ENCODE measurements at regions not wholly inside any gene's neighbourhood (a gene's known extent, or its start where the extent isn't known, plus 50 kb on each side); places are given as distances from the start of the nearest gene placed in this dataset.
"Not testable (repeated sequence)": the region's sequence is repeated elsewhere in the genome, so short reads cannot be mapped to it uniquely, and the experiment has no call there.

DNA sequence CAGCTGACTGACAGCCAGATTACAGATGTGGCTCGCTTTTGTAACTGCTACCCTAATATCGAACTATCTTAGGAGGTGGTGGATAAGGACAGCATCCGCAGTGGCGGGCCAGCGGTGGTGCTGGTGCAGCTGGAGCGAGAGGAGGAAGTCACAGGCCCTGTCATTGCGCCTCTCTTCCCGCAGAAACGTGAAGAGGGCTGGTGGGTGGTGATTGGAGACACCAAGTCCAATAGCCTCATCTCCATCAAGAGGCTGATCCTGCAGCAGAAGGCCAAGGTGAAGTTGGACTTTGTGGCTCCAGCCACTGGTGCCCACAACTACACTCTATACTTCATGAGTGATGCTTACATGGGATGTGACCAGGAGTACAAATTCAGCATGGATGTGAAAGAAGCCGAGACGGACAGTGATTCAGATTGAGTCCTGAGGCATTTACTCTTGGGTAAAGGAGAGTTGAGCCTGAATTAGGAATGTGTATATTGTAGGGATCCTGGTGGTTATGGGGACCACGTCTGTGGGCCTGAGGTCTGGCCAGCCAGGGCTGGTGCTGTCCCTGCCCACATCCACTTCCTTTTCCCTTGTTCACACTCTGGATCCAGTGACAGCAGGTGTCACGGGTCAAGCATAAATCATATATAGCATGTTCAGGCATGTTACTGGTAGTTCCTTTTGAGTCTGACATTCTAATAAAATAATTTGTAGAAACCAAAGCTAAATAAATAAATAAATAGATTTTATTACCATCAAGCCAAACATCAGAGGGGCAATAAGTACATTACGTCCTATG is 89.0 kb upstream of the SMURF2 start:
- Histone ChIP-seq H3K9me3 (no peaks in the 10 kb centered on the region), H3K4me1 (no peaks in the 10 kb centered on the region), H3K27me3 (no peaks in the 10 kb centered on the region), H3K4me3 (ENCODE audit: low read depth, low read length) (no peak overlapping the region), H3K36me3 (no peaks in the 10 kb centered on the region)
- DNase-seq: no peak
- no peak for TF ChIP-seq CTCF (IDR thresholded peaks at IDR 0.05; ENCODE audit: low read depth, low read length)

GRCh38 chr17:64750478-64750877 is 88.4 kb upstream of the SMURF2 start:
- TF ChIP-seq CTCF (IDR thresholded peaks at IDR 0.05; ENCODE audit: low read depth, low read length): no peak
- DNase-seq: no peak
- Histone ChIP-seq H3K36me3 (no peaks in the 10 kb centered on the region), H3K4me1 (no peaks in the 10 kb centered on the region), H3K27me3 (no peaks in the 10 kb centered on the region), H3K9me3 (no peaks in the 10 kb centered on the region), H3K4me3 (ENCODE audit: low read depth, low read length) (no peak overlapping the region)

DNA sequence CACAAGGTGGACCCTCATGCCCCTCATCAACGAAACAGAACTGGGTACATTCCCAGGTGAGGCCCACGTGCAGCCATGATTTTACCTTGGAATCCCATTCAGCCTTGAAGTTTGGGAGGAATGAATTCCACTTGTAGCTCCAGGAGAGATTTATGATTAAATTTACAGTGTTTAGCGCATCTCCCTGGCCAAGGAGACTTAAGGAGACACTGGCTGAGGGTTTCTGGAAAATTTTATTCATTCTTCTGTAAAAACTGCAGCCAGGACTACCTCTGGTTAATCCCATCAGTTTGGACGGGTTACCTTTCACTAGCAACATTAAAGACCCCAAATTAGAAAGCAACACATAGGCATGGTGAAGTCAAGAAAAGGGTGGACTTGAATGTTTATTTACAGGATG is 87.2 kb upstream of the SMURF2 start:
- no peak for TF ChIP-seq CTCF (IDR thresholded peaks at IDR 0.05; ENCODE audit: low read depth, low read length)
- no peak overlapping the region for H3K4me3 ChIP-seq (ENCODE audit: low read depth, low read length)
- no peak for DNase-seq
- no peaks in the 10 kb centered on the region for H3K27me3 ChIP-seq
- H3K9me3 ChIP-seq: no peaks in the 10 kb centered on the region
- H3K36me3 ChIP-seq: no peaks in the 10 kb centered on the region
- no peaks in the 10 kb centered on the region for H3K4me1 ChIP-seq

DNA sequence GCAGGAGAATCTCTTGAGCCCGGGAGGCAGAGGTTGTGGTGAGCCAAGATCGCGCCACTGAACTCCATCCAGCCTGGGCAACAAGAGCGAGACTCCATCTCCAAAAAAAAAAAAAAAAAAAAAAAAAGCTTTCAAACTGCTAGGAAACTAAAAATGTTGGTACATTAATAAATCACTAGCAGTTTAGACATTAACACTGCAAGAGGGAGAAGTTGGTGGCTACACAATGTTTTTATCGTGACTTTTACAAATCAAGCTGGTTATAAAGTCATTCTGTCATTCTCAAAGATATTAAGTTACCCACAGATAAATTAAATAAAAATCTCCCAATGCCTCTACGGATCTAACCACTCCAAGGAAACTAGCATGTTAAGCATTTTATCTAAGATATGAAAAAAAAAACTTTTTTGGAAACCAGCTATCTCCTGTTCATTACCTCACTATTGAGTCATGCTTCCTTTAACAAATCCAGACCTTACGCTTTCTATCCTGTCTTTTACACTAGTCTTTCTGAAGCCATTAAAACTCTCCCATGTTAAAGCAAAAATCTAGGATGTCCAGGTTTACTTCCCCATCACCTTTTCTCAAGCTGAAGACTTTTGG is 85.9 kb upstream of the SMURF2 start:
- H3K27me3 ChIP-seq: no peaks in the 10 kb centered on the region
- no peaks in the 10 kb centered on the region for H3K36me3 ChIP-seq
- H3K9me3 ChIP-seq: no peaks in the 10 kb centered on the region
- no peaks in the 10 kb centered on the region for H3K4me1 ChIP-seq
- no peak overlapping the region for H3K4me3 ChIP-seq (ENCODE audit: low read depth, low read length)
- TF ChIP-seq CTCF (IDR thresholded peaks at IDR 0.05; ENCODE audit: low read depth, low read length): no peak
- DNase-seq: no peak

- H3K4me3 ChIP-seq (ENCODE audit: low read depth, low read length): no peak overlapping the region
- DNase-seq: no peak
- no peaks in the 10 kb centered on the region for H3K27me3 ChIP-seq
- H3K9me3 ChIP-seq: no peaks in the 10 kb centered on the region
- no peak for TF ChIP-seq CTCF (IDR thresholded peaks at IDR 0.05; ENCODE audit: low read depth, low read length)
- no peaks in the 10 kb centered on the region for H3K36me3 ChIP-seq
- H3K4me1 ChIP-seq: no peaks in the 10 kb centered on the region
Measured at GRCh38 chr17:64742326-64742725, 80.2 kb upstream of the SMURF2 start.

- not testable (repeated sequence) for H3K36me3 ChIP-seq; H3K4me3 ChIP-seq (ENCODE audit: low read depth, low read length); DNase-seq; H3K27me3 ChIP-seq; H3K9me3 ChIP-seq; H3K4me1 ChIP-seq
Measured at GRCh38 chr17:64741916-64742315, 79.8 kb upstream of the SMURF2 start.
